Medulla oblongata (tissue), 1 donor: ENCODE measurements at regions not wholly inside any gene's neighbourhood (a gene's known extent, or its start where the extent isn't known, plus 50 kb on each side); places are given as distances from the start of the nearest gene placed in this dataset.

Source experiments
- DNase-seq: peaks from one replicate; pipeline ENCODE4 v3.0.0-alpha.2; 2015; ENCODE audit errors: extremely low spot score

DNA sequence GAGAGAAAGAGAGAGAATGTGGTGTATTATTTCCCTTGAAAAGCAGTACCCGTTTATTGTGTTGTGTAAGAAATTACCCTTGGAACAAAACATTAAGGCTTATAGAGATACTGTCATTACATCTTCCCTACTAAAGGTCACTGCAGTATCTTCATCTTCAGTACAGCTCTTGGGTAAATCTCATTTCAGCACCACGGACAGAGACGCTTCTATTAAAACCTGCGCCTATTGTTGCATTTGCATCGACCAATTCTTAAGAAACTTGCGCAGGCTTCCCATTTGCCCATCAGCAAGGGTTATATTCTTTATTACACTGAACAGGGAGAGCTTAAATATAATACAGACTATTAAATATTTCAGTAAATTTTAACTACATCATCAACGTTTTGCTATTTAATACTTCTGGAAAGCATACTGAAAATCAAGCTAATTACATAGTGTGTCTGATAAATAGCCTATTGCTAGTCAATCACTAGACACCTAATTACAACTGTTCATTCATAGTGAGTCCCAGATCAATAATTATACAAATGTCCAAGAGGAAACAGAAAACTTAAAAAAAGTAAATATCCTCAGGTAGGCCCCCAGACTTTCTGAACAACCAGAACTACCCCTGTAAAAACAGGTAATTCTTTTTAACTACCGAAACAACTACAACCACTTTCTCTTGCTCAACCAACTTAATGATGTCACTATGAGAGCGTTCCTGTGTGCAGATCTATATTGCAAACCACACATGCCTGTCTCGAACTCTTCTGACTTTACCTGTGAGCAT lies 350.6 kb downstream of the LIG4 start:
- peak; percentile 59 for DNase-seq

DNA sequence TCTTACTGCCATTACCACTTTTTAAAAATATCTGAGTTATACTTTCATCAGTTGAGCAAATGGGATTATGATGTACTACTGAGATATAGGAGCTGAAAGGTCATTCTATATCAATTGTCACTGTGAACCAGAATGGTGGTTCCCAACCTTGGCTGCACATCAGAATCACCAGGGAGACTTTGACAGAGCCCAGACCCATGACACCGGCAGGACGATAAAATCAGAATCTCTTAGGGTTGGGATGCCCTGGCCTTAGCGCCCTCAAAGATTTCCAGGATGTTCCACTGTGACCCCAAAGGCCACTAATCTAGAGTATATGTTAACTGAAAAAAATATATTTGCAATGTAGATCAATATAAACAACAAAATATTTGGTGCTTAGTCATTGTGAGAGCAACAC lies 355.1 kb downstream of the LIG4 start:
- DNase-seq = no peak

DNA sequence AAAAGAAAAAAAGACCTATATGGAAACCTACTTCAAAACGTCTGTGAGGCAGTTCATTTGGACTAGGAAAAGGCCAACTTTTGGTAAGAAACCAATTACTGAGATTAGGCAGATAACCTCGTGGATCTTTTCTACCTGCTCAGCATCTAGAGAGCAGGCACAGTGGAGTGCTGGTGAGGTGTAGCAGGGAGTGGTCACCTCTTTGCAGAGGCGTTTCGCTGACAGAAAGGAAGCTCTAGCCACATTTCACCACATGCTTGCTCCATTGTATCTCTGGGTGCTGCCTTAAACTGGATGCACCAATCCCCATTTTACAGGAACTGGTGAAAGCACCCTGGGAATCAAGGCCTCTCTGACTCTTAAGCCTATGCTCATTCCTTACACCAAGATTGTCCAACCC lies 360.5 kb downstream of the LIG4 start:
- DNase-seq = no peak

DNA sequence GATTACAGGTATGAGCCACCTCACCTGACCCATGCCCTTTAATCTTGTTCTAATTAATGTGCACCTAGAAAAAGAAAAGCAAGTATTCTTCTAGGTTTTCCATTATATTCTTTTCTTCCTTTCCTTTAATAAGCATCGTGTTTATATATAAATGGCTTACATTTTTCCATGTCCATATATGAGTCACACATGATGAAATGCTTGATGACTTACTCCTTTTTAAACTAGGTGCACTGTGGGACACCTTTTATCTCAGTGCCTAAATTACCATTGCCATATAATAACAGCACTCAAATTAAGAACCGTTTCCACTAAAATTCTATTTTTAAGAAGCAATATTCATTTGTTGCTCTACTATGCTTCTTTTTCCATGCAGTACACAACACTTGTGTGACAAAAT lies 363.3 kb downstream of the LIG4 start:
- no peak for DNase-seq

DNA sequence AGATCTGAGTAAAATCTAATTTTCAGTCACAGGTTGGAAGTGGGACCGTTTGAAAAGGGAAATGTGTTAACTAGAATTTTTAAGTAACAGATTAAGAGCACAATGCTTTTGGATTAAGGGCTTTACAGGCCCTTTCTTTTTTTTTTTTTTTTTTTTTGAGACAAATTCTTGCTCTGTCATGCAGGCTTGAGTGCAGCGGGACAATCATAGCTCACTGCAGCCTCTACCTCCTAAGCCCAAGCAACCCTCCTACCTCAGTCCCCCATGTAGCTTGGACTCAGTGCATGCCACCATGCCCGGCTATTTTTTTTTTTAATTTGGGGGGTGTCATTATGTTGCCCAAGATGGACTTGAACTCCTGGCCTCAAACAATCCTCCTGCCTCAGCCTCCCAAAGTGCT lies 363.7 kb downstream of the LIG4 start:
- DNase-seq = no peak

DNA sequence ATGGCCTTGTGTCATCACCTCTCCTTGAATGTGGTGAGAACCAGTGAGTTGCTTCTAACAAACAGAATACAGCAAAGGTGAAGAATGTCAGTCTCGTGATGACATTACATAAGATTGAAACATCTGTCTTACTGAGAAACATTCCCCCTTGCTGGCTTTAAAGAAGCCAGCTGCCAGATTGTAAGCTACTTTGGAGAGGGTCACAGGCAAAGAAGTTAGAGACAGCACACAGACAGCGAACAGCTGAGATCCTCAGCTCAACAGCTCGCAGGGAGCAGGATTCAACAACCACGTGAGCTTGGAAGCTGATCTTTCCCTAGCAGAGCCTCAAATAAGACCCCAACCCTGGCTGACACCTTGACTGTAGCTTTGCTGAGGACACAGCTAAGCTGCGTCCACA lies 367.9 kb downstream of the LIG4 start:
- no peak for DNase-seq

DNA sequence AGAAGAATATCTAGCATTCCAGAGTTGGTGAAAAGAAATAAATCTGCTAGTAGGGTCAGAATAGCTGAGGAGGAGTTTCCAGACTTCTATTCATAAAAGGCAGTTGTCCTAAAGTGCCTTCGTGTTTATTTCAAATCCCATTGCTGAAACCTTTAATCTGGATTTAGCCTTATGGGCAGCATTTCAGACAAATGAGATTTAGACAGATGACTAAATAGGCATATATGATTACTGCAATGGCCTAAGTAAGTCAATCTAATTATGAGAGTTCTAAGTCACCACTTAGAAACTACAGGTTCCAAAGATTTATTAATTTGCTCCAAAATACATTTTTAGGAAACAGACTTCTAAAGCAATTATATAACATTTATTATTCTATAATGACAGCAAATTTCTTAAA lies 368.7 kb downstream of the LIG4 start:
- no peak for DNase-seq

DNA sequence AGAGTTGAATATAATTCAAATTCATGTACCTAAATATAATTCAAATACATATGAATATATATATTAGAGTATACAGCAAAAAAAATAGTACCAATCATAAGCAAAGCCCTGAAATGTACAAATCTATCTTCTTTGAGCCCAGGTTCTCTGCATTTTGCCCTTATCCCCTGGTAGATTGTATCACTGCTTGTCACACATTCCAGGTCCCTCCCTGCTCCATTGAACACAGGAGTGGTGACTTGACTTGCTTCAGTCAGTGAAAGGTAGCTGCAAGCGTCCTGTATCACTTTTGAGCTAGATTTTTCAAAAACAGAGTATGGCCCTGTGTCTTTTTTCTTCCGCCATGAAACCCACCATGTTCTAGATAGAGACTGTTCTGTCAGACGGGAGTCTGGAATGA lies 369.4 kb downstream of the LIG4 start:
- DNase-seq = no peak

DNA sequence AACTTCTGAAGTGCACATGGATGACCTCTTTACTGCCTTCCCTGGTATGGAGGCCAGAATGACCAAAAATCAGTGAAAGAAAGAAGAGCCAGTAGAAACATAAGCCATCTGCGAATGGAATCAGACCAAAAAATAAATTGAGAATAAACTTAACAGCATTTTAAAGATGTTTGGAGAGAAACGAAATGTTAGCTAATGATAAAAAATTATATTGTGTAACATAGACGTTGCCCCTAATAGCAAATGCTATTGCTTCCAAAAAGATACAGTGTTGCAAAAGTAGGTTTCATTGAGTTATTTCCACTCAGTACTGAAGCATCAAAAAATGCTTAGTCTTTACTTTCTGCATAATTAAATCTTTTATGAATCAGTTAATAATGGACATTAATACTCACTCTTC lies 371.7 kb downstream of the LIG4 start:
- no peak for DNase-seq

DNA sequence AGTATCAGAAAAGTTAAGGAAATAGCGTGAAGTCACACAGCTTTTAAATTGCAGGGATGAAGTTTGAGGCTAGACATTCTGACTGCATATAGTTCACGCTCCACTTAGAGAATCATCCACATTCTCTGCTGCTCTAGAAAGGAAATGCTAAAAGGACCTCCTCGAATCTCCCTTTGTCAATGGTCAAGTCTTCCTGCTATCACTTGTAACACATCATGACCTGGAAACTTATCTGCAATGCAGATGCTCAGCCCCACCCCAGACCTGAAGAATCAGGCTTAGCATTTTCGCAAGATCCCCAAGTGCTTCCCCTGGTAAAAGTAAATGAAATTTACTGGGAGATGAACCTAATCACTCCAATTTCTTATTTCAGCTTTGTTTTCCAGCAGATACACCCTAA lies 372.1 kb downstream of the LIG4 start:
- DNase-seq = no peak

DNA sequence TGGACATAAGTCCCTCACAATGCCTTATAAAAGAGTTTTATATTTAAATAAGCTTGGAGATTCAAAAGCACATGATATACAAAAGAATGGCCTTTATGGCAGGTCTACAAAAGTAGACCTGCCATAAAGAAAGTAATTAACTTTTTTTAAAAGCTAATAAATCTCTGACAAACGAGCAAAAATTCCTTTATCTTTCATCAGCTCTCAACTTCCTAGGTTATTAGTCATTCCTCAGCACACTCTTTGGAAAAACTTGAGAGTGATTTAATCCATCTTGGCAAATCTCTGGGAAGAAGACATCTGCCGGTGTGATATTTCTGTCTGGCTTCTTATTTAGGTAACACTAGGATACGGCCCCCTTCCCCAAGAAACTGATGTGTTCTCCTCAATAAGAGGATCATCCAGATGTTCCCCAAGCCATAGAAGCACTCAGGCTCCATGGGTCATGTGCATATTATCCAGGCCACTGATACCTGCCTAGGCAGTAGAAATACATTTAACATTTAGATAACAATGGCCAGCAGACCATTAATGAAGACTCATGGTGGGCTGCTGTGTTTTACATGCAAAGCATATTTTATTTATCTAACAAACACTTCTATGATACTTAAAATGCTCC lies 372.7 kb downstream of the LIG4 start:
- no peak for DNase-seq

DNA sequence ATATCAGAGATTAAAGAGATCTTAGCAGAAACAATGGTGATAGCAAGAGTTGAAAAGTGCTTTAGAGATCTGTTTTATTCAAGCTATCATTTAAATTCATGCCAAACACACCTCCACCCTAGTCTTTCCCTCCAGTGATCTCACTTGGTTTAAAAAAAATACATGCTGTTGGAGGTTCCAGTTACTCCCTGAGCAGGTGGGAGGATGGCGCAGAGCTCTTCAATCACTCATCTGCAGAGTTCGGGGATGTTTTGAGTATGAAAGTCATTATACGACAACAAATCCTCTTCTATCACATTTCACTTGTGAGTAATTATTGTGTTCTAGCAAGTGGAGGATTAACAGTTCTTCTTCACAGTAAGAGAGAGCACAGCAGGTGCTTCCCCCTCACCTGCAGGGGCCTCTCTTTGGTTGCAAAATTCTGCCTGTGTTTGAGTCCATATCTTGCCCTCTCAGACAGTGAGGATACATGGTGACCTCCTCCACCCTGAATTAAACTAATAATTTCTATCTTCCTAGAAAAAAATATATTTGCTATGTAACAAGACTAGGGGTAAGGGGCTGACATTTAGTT lies 376.7 kb downstream of the LIG4 start:
- no peak for DNase-seq

DNA sequence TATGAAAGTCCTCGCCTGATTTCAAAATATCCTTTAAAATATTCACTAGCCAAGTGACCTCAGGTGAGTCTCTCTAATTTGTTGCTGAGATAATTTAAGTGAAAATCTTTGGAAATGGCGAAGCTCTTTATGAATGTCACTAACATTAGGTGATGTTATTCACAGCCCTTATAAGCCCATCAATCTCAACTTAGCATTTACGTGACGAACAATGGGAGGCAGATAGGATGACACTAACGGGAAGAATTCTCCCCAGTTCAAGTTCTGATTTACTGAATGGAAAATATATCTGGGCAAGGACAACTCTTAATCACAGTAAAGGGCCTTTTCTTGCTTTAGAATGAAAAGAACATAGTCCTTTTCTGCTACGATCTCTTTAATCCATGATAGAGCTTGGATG lies 378.7 kb downstream of the LIG4 start:
- no peak for DNase-seq

DNA sequence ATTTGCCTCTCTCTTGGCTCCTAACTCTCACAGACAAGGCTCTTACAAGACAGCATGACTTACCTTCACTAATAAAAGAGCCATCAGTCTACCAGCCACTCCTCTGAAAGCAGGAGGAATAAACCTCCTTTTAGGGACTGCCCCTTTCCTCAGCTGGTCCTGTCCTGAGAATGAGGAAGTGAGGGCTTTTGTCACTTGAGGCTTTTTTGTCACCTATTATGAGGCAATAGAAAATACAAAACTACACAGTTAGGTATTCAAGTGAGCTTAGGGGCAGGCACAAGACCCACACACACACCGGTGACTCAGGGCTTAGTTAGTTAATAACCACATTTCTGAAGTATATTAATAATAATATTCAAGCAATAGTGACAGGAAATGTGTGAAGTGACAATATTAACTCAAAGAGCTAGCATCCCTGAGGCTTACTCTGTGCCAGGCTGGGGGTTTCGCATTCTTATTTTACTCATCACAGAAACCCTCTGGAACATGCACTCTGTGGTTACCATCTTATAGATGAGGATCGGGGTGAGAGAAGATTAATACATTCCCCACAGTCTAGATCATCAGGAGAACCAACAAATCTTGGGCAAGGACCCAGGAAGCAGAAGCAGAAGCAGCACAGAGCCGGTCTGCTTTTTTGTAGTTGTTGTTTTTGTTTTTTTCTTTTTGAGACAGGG lies 379.9 kb downstream of the LIG4 start:
- no peak for DNase-seq

DNA sequence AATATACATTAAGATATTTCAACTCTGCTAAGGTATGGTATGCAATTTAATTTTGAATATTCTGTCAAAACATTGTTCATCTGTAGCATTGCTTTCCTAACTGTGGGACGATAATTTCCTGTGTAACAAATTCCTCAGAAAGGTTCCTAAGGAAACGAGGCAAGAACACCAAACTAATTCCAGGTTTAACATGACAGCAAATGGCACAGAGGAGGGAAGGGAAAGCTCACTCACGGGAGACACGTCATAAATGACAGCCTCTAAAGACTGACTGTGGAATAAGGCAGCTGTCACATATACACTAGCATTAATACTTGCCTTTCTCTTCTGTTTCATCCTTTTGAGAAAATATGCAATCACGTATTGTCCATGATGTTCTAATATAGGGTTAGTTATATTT lies 380.6 kb downstream of the LIG4 start:
- no peak for DNase-seq

DNA sequence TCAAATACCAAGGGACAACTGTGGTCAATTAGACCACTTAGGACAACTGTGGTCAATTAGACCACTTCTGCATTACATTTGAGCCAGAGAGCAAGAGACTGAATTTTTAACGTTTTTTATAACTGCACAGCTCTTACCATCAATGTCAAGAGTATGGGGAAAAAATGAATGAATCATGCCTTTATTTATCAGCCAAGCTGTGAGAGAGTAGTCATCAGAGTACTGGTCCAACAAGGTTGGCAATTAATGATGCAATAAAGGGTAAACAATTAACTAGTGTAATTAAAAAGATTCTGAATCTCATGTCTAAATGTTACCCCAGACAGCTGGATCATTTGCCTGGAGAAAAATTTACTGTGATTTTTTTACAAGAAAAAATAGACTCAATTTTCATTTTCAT lies 381.1 kb downstream of the LIG4 start:
- DNase-seq = no peak

DNA sequence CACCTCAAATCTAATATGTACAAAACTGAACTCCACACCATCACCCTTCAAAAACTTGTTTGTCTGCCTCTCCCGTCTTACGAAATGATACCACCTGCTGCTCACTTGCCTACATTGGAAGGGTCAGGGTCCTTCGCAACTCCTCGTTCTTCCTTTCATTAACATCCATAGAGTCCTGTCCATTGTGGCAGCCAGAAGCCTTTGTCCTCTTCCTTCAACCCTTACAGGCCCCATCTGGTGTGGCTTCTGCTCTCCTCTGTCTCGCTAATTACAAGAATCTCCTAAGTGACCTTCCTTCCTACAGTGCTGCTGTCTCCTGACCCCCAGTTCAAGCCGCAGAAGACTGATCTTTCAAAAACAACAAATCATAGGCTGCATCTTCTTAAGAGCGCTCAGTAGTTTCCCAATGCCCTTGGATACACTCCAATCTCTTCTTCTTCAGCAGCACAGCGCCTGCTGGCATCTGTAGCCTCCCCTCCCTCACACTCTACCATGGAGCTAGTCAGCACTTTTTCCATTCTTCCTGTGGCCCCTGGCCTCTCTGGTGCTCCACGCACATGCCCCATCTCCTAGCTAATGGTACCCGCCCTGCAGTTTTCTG lies 382.7 kb downstream of the LIG4 start:
- no peak for DNase-seq

DNA sequence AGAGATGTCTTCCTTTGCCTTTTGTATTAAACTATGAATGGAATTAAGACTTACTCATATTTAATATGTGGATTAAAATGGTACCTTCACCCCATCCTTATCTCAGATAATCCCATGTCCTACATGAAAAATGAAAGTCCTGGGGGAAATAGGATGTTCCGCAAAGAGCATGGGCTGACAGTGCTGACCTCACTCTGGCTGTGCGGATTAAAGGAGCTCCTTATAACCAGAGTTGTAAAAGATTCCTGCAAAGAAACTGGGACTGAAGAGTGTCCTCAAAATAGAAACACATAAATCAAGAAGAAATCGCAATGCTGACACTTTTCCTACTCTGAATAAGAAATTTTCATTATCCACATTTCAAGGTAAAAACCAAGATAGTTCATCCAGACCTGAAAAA lies 384.5 kb downstream of the LIG4 start:
- no peak for DNase-seq

DNA sequence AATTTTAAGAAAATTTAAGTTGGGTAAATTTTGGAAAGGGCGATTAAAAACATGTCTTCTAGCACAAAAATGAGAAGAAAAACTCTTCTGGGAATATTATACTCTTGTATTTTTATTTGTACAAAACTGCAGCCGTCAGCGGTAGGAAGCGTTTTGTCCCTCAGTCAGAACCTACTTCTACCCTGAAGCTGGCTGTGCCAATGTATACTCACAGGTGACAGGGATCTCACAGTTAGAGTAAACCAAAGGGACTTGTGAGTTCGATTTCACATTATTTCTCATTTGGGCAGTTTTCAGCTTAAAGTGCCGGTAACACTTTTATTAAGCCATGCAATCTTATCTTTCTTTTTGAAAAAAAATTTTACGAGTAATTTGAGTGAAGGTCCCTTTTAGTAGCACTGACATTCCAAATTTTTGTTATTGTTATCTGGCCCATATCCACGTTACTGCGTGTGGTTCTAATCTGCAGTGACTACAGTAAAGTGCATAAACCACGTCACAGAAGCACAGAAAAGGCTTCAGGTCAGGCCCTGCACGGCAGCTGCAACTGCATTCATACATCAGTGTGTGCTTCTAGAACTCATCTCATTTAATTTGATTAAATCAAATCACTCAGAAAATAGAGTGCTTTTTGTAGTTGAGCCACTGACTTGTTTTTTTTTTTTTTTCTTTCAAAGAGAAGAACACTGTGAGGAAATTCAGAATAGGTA lies 387.3 kb downstream of the LIG4 start:
- no peak for DNase-seq

DNA sequence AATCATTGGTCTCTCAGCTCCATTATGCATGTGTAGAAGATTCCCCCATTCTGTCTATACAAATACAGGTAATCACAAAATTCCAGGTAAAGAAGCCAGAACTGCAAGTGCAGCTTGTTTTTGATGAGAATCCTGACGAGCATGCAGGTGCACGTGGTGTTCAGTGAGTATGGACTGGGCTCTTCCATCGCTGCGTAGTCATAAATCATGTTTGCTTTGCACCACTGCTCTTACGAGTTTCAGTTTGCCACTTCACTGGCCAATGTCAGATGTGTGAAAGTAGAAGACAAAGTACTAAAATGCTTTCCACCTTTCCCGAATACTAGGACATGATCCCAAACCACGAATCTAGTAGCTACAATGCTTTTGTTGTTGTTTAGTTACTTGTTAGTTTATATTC lies 390.7 kb downstream of the LIG4 start:
- DNase-seq = no peak

DNA sequence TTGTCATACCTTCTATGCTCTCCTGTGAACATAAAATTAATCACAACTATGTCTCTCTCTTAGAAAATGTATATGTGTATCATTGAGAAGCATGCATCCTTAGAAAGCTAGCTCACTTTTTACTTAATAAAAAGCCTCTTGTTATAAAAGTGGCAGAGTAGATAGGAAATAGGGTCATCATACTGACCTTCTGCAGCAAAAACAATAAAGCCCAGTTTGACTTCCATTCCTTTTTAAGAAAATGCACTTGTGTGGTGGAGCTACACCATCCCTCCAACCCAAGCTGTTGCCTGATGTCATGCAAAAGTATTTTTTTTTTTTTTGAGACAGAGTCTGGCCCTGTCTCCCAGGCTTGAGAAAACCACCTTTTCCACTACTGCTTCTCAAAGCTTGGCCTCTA lies 393.3 kb downstream of the LIG4 start:
- no peak for DNase-seq

DNA sequence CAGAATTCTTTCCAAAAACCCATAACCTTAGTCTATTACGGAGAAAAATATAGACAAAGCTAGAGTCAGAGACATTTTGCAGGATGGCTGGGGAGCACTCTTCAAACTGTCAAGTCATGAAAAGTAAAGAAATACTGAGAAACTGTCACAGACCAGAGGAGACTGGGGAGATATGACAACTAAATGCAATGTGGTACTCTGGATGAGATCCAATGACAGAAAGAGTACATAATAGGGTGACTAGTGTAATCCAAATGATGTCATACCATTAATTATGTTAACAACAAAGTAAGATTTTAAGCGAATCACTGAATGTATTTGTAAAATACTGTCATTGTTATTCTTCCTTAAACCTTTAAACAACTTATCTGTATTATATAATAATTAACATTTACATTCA lies 393.8 kb downstream of the LIG4 start:
- DNase-seq = no peak
